ENCODE measurements at regions not wholly inside any gene's neighbourhood (a gene's known extent, or its start where the extent isn't known, plus 50 kb on each side); places are given as distances from the start of the nearest gene placed in this dataset.

DNA sequence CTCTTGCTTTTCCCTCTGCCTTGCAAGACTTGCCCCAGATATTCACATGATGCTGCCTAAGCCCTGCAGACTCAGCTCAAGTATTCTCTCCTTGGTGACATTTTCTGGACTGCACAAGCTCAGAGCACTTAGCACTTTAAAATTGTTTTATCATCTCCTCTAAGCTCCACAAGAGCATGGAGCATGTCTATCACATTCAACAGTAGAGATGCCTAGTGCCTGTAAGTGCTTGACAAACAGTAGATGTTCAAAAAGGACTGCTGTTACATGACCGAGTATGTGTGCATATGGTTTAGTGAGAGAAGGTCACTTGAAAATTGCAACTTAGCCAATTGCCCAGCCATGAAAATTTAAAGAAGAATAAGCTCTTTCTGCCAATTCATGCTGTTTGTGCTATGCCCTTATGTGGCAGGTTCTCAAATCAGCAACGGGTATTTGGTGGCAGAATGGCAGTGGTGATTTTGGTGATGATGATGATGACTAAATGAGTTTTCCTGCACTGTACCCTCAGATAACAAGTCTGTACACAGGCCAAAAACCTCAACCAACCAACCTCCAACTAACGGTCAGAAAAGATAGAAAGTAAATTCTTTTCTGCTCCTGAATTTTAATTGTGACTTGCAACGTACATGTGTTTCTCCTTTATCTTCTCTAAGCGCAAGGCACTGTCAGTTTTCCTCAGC lies 647.2 kb upstream of the UBE2E2 start:
- no peaks in the 10 kb centered on the region for H3K4me1 ChIP-seq

DNA sequence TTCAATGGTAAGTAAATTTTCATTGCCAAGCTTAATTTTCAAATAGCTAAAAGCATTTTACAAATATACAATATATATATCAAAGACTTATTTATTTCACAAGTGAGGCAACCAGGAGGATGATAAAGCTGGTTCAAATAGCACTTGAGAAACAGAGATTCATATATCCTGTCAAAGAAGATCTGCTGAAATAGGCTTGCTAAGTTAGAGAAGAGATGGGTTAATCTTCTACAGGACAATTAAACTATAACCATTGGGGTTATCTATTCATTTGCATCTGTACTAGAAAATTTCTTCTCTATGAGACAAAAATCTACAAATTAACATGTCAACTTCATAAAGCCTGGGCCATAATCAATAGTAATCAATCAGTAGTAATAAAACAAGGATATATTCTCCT lies 637.7 kb upstream of the UBE2E2 start:
- Histone ChIP-seq H3K9me3 (no peaks in the 10 kb centered on the region), H3K4me3 (no peak overlapping the region), H3K36me3 (no peaks in the 10 kb centered on the region), H3K27me3 (no peaks in the 10 kb centered on the region), H3K27ac (no peak overlapping the region), H3K4me1 (no peaks in the 10 kb centered on the region)
- TF ChIP-seq, protein P1, sequence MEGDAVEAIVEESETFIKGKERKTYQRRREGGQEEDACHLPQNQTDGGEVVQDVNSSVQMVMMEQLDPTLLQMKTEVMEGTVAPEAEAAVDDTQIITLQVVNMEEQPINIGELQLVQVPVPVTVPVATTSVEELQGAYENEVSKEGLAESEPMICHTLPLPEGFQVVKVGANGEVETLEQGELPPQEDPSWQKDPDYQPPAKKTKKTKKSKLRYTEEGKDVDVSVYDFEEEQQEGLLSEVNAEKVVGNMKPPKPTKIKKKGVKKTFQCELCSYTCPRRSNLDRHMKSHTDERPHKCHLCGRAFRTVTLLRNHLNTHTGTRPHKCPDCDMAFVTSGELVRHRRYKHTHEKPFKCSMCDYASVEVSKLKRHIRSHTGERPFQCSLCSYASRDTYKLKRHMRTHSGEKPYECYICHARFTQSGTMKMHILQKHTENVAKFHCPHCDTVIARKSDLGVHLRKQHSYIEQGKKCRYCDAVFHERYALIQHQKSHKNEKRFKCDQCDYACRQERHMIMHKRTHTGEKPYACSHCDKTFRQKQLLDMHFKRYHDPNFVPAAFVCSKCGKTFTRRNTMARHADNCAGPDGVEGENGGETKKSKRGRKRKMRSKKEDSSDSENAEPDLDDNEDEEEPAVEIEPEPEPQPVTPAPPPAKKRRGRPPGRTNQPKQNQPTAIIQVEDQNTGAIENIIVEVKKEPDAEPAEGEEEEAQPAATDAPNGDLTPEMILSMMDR (IDR thresholded peaks at IDR 0.05), result no peak
- intact Hi-C loops (cut with DNase I; ENCODE audit: low total_unique reads), result loop anchor here (10.0 kb wide), 1 partner anchor 399 kb away; no protein-coding TSS in a partner anchor
- no peak for DNase-seq

More for the DNA sequence above, 647.2 kb upstream of the UBE2E2 start:
- H3K36me3 ChIP-seq, result no peaks in the 10 kb centered on the region
- no peak for DNase-seq
- H3K9me3 ChIP-seq, result no peaks in the 10 kb centered on the region
- H3K27ac ChIP-seq, result no peak overlapping the region
- H3K27me3 ChIP-seq, result no peaks in the 10 kb centered on the region
- no peak overlapping the region for H3K4me3 ChIP-seq
- intact Hi-C loops (cut with DNase I; ENCODE audit: low total_unique reads), result no loop called here
- TF ChIP-seq, protein P1 (IDR thresholded peaks at IDR 0.05), result no peak

DNA sequence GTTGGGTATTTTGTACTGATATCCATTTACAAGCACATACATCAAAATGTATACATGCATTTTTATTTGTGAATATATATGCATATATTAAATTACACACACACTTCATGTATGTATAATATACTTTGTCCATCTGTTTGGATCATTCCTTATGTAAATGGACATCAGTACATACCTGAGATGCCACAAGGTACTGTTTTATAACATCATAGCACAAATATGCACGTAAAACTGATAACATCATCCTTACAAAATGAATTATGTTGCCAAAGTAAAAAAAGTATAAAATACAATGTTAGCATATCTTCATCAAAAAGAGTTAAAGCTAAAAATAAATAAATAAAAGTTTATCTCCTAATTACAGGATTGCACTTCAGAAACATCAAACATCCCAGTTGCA lies 634.8 kb upstream of the UBE2E2 start:
- TF ChIP-seq, protein P1 (IDR thresholded peaks at IDR 0.05), result no peak
- Histone ChIP-seq H3K27me3 (no peaks in the 10 kb centered on the region), H3K4me1 (no peaks in the 10 kb centered on the region), H3K4me3 (no peak overlapping the region), H3K9me3 (no peaks in the 10 kb centered on the region), H3K36me3 (no peaks in the 10 kb centered on the region), H3K27ac (no peak overlapping the region)
- no peak for DNase-seq
- intact Hi-C loops (cut with DNase I; ENCODE audit: low total_unique reads), result loop anchor here (10.0 kb wide), 1 partner anchor 397 kb away; no protein-coding TSS in a partner anchor

DNA sequence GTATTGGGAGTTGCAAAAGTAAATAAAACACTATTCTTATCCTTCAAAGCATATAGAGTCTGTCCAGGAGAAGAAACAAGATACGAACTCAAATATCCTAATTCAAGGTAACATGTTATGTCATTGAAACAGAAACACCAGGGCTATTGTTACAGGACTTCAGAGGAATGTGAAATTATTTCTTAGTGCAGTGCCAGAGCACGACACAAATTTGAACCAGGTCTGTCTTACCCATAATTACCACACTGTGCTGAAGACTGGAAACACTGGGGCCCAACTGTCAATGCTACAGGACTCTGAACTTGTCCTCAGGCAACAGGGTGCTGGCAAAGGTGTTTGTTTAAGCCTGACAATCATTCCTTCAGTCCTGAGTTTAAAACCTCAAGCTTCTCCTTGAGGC lies 633.6 kb upstream of the UBE2E2 start:
- H3K27me3 ChIP-seq, result no peaks in the 10 kb centered on the region
- DNase-seq, result no peak
- TF ChIP-seq, protein P1 (IDR thresholded peaks at IDR 0.05), result no peak
- H3K4me1 ChIP-seq, result no peaks in the 10 kb centered on the region
- no peaks in the 10 kb centered on the region for H3K36me3 ChIP-seq
- intact Hi-C loops (cut with DNase I; ENCODE audit: low total_unique reads), result loop anchor here (10.0 kb wide), 1 partner anchor 395 kb away; no protein-coding TSS in a partner anchor
- no peak overlapping the region for H3K4me3 ChIP-seq
- no peaks in the 10 kb centered on the region for H3K9me3 ChIP-seq
- no peak overlapping the region for H3K27ac ChIP-seq

DNA sequence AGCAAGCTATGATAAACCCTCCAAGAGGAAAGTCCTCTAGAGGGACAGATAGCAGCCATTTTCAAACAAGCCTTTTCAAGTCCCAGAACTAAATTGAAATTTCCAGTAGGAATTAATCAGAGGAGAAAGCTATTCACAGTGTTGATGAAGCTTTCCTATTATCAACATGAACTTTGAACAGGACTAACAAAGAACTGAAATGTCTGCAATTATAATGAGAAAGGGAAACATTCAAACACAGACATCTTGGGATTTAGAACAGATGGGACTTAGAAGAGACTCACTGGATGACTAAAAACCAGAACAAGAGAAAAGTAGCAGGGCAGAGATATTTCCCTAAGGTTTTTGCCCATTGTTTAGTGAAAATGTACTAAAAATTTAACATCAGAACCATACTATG lies 622.1 kb upstream of the UBE2E2 start:
- no peak for DNase-seq
- no peaks in the 10 kb centered on the region for H3K9me3 ChIP-seq
- intact Hi-C loops (cut with DNase I; ENCODE audit: low total_unique reads), result no loop called here
- H3K4me1 ChIP-seq, result no peaks in the 10 kb centered on the region
- no peak overlapping the region for H3K27ac ChIP-seq
- H3K27me3 ChIP-seq, result no peaks in the 10 kb centered on the region
- TF ChIP-seq, protein P1 (IDR thresholded peaks at IDR 0.05), result no peak
- H3K36me3 ChIP-seq, result no peaks in the 10 kb centered on the region
- H3K4me3 ChIP-seq, result no peak overlapping the region

All from tibial artery (tissue), 4 donors.